GM10248 (cell line): ENCODE measurements at regions not wholly inside any gene's neighbourhood (a gene's known extent, or its start where the extent isn't known, plus 50 kb on each side); places are given as distances from the start of the nearest gene placed in this dataset.

Experiments used
- CTCF ChIA-PET: fragments of 300-600 bp; sonication (Branson Sonifier 250); formaldehyde crosslinking; extraction: SDS; loops from one replicate; lab custom pipeline; 2021; ENCODE audit warnings: antibody characterized with exemption; lab: Yijun Ruan, JAX
- POLR2A ChIA-PET: fragments of 350-650 bp; sonication (Branson Sonifier 250); formaldehyde crosslinking; extraction: SDS; loops from one replicate; lab custom pipeline; 2020; ENCODE audit warnings: antibody characterized with exemption; lab: Yijun Ruan, JAX
- DNase-seq: peaks from one replicate; pipeline ENCODE4 v3.0.0; 2012; ENCODE audit errors: extremely low spot score
- TF ChIP-seq, protein P1 (sequence below): IDR thresholded peaks from 2 replicates; pipeline ENCODE4 v1.5.1; 2012; ENCODE audit warnings: mild to moderate bottlenecking, low read depth; ENCODE audit errors: extremely low read depth, missing control alignments, control extremely low read depth

DNA sequence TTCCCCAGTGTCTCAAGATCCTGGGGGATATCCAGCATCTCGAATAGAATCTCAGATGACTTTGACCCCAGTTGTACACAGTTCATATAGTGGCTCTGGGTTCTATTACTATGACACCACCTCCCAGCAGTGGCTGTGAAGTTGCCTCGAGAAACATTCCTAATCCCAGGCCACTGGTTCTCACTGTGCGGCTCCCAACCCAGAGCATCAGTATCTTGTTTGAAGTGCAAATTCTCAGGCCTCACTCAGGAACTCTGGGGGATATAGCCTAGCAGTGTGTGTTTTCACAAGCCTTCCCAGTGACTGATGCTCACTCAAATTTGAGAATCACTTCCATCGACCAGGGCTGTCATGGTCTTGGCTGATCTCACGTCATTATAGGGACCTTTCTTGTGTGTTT lies 69.3 kb upstream of the IGF1 start:
- DNase-seq = no peak
- ChIA-PET POLR2A (no interaction called here), CTCF (no interaction called here)
- TF ChIP-seq, protein P1, sequence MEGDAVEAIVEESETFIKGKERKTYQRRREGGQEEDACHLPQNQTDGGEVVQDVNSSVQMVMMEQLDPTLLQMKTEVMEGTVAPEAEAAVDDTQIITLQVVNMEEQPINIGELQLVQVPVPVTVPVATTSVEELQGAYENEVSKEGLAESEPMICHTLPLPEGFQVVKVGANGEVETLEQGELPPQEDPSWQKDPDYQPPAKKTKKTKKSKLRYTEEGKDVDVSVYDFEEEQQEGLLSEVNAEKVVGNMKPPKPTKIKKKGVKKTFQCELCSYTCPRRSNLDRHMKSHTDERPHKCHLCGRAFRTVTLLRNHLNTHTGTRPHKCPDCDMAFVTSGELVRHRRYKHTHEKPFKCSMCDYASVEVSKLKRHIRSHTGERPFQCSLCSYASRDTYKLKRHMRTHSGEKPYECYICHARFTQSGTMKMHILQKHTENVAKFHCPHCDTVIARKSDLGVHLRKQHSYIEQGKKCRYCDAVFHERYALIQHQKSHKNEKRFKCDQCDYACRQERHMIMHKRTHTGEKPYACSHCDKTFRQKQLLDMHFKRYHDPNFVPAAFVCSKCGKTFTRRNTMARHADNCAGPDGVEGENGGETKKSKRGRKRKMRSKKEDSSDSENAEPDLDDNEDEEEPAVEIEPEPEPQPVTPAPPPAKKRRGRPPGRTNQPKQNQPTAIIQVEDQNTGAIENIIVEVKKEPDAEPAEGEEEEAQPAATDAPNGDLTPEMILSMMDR = no peak

DNA sequence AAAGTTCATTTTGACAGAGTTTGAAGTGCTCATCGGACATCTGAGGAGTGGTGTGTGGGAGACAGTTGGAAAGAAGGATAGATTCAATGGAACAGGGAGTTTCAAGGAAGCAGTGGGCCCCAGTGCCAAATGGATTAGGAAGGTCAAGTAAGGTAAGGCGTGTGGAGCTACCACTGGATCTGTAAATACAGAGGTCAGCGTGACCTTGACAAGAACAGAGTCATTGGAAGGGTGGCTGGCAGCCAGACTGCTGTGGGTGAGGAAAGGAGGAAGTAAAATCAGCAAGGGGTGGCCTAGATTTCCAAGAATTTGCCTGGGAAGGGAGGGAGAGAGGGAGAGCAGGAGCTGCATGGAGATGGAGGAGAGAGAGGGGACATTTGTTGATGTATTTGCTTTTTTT lies 68.2 kb upstream of the IGF1 start:
- ChIA-PET CTCF (interaction anchor here (1.4 kb wide), 1 partner anchor 10 kb away, joined by 3 read pairs; no protein-coding TSS in a partner anchor), POLR2A (no interaction called here)
- TF ChIP-seq, protein P1 = no peak
- DNase-seq = no peak

DNA sequence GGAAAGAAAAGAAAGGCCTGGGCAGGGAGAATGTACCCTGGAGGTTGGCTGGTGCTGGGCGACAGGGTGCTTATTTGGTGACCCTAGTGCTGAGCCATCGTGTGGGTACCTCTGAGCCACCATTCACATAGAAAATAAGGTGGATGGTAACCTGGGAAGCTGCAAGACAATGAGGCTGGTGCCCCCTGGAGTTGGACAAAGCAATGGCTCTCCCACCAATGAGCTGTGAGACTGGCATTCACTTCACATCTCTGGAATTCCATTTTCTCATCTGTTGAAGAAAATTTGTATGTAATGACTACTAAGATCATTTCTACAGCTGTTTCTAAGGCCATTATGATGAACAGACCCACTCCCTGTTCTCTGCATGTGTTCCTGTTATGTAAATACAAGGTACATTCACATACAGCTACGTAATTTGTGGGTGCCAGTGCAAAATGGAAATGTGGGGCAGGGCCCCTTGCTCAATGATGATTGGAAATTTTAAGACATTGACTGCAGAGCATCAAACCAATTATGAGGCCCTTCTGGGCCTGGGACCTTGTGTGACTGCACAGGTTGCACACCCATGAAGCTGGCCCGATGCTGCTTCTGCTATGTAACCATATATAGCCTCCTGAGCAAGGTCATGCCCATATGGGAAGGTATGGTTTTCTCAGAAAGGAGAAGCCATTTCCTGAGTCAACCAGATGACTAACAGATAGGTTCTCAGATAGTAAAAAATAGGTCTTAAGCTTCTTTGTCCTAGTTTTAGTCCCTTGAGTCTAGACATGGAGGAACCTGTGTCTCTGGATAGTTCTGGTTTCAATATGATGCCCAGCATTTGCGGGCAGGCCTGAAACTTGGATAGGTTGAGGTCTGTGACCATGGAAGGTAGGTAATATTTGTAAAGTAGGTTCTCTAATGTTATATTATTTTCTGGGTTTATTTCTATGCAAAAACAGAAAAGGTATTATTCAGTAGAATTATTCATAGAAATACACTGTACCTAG lies 63.4 kb upstream of the IGF1 start:
- TF ChIP-seq, protein P1 = no peak
- POLR2A ChIA-PET = no interaction called here
- CTCF ChIA-PET = interaction anchor here (0.7 to 1.8 kb wide), 10 partner anchors 9 to 770 kb away, joined by 3 to 7 read pairs (median 4); no protein-coding TSS in a partner anchor
- DNase-seq = no peak

DNA sequence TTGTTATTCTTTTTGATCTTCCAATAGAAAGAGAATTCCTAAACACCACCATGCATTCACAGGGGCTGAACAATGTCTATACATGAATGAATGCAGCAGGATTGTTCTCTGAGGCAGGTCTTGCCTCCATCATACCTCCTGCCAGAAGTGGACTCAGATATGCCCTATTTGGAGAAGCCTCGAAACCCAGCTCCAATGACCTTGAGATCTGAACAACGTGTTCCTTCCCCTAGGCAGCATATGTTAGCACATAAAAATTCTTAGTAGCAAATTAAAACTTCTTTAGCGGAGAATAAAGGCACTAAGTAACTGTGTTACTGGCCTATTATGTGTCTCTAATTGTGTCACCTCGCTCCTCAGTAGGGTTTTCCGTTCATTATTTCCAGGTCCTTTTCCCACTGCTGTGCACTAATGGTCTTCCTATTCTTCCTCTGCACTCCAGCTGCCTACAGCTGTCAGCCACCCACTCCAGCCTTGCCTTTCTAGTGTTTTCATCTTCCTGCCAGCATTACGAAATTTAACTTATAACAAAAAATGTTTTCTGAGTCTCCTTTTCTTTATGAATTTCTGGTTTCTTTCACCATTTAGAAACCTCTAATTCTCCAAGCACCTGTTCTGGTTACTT lies 62.6 kb upstream of the IGF1 start:
- POLR2A ChIA-PET = no interaction called here
- TF ChIP-seq, protein P1 = no peak
- DNase-seq = no peak
- CTCF ChIA-PET = interaction anchor here (0.8 to 1.8 kb wide), 8 partner anchors 41 to 770 kb away, joined by 3 to 7 read pairs (median 4); no protein-coding TSS in a partner anchor

- no peak for DNase-seq
- ChIA-PET POLR2A (no interaction called here), CTCF (interaction anchor here (1.5 to 1.7 kb wide), 3 partner anchors 9 to 371 kb away, joined by 3 to 7 read pairs (median 5); no protein-coding TSS in a partner anchor)
- TF ChIP-seq, protein P1 = no peak
Measured at GRCh38 chr12:102540815-102541385, 60.5 kb upstream of the IGF1 start.
